Osteocyte (in vitro differentiated cells): ENCODE measurements at regions not wholly inside any gene's neighbourhood (a gene's known extent, or its start where the extent isn't known, plus 50 kb on each side); places are given as distances from the start of the nearest gene placed in this dataset.

Experiments
- DNase-seq: peaks from one replicate; pipeline ENCODE4 v3.0.0; 2021; ENCODE audit warnings: mixed read lengths; ENCODE audit not compliant: unreplicated experiment; ENCODE audit errors: extremely low spot score
- H3K27ac Mint-ChIP-seq: one replicate; pipeline ENCODE4 v1.8.0; 2021; ENCODE audit warnings: mild to moderate bottlenecking, mixed read lengths; ENCODE audit not compliant: unreplicated experiment
- H3K27me3 Mint-ChIP-seq: one replicate; pipeline ENCODE4 v1.8.0; 2021; ENCODE audit warnings: mixed read lengths; ENCODE audit not compliant: unreplicated experiment
- H3K36me3 Mint-ChIP-seq: one replicate; pipeline ENCODE4 v1.8.0; 2021; ENCODE audit warnings: mixed read lengths; ENCODE audit not compliant: unreplicated experiment
- H3K4me1 Mint-ChIP-seq: one replicate; pipeline ENCODE4 v1.8.0; 2021; ENCODE audit warnings: mixed read lengths; ENCODE audit not compliant: unreplicated experiment
- H3K4me3 Mint-ChIP-seq: one replicate; pipeline ENCODE4 v1.8.0; 2021; ENCODE audit warnings: mild to moderate bottlenecking, moderate library complexity, mixed read lengths; ENCODE audit not compliant: unreplicated experiment
- H3K9me3 Mint-ChIP-seq: one replicate; pipeline ENCODE4 v1.8.0; 2021; ENCODE audit warnings: mixed read lengths; ENCODE audit not compliant: unreplicated experiment
- CTCF ChIP-seq: fragments of 200-600 bp; sonication (generic); IDR thresholded peaks from 2 replicates; pipeline ENCODE4 v1.5.0; 2021; ENCODE audit warnings: antibody characterized with exemption, mild to moderate bottlenecking, moderate library complexity

DNA sequence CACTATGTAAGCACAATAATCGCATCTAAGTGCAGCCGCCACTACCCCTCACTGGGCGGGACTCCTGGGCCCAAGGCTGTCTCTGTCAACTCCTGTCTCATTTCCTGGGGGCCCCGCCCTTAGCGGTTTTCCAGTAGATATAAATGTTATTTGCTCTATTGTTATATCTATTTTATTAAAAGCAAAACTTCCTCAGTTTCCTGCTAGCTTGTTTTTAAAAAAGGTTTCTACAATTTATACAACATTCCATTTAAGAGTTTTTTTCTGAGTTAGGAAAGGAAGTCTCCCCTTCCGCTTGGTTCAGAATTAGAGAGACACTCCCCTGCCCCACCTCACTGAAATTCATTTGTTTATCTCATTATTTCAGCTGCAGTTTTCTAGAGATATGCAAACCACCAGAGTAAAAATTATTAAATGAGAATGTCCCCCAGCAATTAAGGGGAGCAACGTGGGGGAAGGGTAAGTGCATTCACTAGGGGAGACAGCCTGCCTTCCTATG lies 82.7 kb downstream of the RAMP3 start:
- Mint-ChIP-seq H3K36me3 (no peaks in the 10 kb centered on the region), H3K9me3 (no peaks in the 10 kb centered on the region), H3K4me3 (no peak overlapping the region), H3K4me1 (no peaks in the 10 kb centered on the region), H3K27me3 (peaks cover 29% of the 10 kb centered on the region), H3K27ac (no peak overlapping the region)
- TF ChIP-seq CTCF, result no peak
- no peak for DNase-seq

- H3K4me1 Mint-ChIP-seq, result no peaks in the 10 kb centered on the region
- no peaks in the 10 kb centered on the region for H3K9me3 Mint-ChIP-seq
- H3K4me3 Mint-ChIP-seq, result no peak overlapping the region
- H3K36me3 Mint-ChIP-seq, result no peaks in the 10 kb centered on the region
- no peak overlapping the region for H3K27ac Mint-ChIP-seq
- TF ChIP-seq CTCF, result no peak
- no peak for DNase-seq
- H3K27me3 Mint-ChIP-seq, result peaks cover 31% of the 10 kb centered on the region
These were observed 83.3 kb downstream of the RAMP3 start for GRCh38 chr7:45240926-45241325.

DNA sequence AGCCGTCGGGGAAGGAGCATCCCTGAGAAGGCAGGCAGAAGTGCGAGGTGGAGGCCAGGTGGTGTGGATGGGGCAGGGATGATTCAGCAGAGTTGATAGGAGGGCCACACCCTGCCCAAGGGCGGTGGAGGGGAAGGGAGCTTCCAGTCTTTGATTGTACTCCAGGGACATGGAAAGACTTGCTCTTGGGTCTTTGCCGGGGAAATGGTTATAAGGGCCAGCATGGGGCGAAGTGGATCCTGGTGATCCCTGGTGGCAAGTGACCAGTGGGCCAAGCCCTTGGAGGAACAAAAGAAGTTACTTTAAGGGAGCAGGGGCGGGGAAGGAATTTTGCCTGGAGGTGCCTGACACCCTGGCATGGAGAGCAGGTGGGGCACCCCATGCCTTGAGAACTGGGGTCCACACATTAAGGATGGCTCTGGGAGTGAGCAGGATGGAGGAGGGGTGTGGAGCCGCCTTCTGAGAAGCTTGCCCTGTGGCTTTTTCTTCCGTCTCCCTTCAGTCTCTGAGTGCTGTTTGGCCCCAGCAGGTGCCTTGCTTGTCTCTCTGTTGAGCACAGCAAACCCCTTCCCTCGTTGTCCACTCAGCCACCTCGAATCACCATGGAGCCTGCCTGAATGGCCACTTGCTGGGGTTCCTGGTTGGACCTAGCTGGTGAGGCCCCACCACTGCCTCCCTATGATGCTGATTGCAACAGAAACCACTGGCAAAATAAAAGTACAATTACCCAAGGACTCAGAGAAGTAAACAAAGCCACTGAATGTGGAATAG lies 83.9 kb downstream of the RAMP3 start:
- Mint-ChIP-seq H3K9me3 (no peaks in the 10 kb centered on the region), H3K4me1 (no peaks in the 10 kb centered on the region), H3K4me3 (no peak overlapping the region), H3K36me3 (no peaks in the 10 kb centered on the region), H3K27ac (no peak overlapping the region), H3K27me3 (peaks cover 36% of the 10 kb centered on the region)
- no peak for DNase-seq
- TF ChIP-seq CTCF, result no peak

DNA sequence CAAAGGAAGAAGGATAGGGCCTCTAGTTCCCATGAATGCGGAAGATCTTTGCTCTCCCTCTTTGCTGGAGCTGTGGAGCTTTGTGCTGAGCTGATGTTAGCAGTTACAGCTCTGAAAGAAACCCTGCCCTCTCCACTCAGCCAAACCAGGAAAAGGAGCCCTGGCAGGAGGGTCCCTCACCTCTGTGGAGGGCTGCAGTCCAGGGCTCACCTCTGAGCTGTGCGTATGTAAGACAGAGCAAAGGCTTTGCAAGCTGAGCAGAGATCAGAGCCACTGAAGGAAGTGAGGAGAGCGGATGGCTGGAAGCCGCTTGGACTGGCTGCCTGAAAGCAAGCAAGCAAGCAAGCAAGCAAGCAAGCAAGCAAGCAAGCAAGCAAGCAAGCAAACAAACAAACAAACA lies 84.7 kb downstream of the RAMP3 start:
- no peak for TF ChIP-seq CTCF
- H3K36me3 Mint-ChIP-seq, result no peaks in the 10 kb centered on the region
- H3K9me3 Mint-ChIP-seq, result no peaks in the 10 kb centered on the region
- peaks cover 39% of the 10 kb centered on the region for H3K27me3 Mint-ChIP-seq
- H3K27ac Mint-ChIP-seq, result no peak overlapping the region
- H3K4me1 Mint-ChIP-seq, result no peaks in the 10 kb centered on the region
- no peak overlapping the region for H3K4me3 Mint-ChIP-seq
- no peak for DNase-seq

DNA sequence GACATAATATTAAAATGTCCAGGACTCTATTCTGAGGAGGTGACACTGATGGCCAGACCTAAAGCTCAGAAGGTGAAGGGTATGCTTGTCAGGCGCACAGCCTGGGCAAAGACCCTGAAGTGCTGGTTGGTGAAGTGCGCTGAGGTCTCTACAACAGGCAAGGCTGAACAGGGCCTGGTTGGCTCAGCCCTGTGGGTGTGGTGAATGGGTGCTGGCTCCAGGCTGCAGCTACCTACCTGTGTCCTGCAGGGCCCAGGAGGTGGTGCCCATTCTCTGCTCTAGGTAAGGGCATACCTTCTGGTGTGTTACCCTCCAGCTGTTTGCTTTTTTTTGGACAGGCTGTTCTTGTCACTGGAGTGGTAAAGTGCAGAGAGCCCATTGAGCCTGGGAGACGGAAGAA lies 85.1 kb downstream of the RAMP3 start:
- H3K4me1 Mint-ChIP-seq, result no peaks in the 10 kb centered on the region
- H3K36me3 Mint-ChIP-seq, result no peaks in the 10 kb centered on the region
- no peak overlapping the region for H3K4me3 Mint-ChIP-seq
- no peak overlapping the region for H3K27ac Mint-ChIP-seq
- no peak for DNase-seq
- H3K9me3 Mint-ChIP-seq, result no peaks in the 10 kb centered on the region
- peaks cover 44% of the 10 kb centered on the region for H3K27me3 Mint-ChIP-seq
- no peak for TF ChIP-seq CTCF
